ENCODE measurements at regions not wholly inside any gene's neighbourhood (a gene's known extent, or its start where the extent isn't known, plus 50 kb on each side); places are given as distances from the start of the nearest gene placed in this dataset.
"Not testable (repeated sequence)": the region's sequence is repeated elsewhere in the genome, so short reads cannot be mapped to it uniquely, and the experiment has no call there.

GRCh38 chr5:125413496-125414274 is 667.2 kb upstream of the ZNF608 start:
- DNase-seq (ENCODE audit: low read depth), result no peak

- no peak for DNase-seq (ENCODE audit: low read depth)
Observed at GRCh38 chr5:125415126-125415525, 668.7 kb upstream of the ZNF608 start.

GRCh38 chr5:125416055-125416454 is 669.6 kb upstream of the ZNF608 start:
- DNase-seq (ENCODE audit: low read depth), result no peak

- DNase-seq (ENCODE audit: low read depth), result no peak
Observed at GRCh38 chr5:125421006-125421405, 674.6 kb upstream of the ZNF608 start.

- no peak for DNase-seq (ENCODE audit: low read depth)
Observed at GRCh38 chr5:125422342-125422741, 675.9 kb upstream of the ZNF608 start.

- no peak for DNase-seq (ENCODE audit: low read depth)
Observed at GRCh38 chr5:125424402-125425141, 678.1 kb upstream of the ZNF608 start.

- no peak for DNase-seq (ENCODE audit: low read depth)
Observed at GRCh38 chr5:125429498-125429897, 683.1 kb upstream of the ZNF608 start.

GRCh38 chr5:125433457-125433856 is 687.0 kb upstream of the ZNF608 start:
- no peak for DNase-seq (ENCODE audit: low read depth)

- no peak for DNase-seq (ENCODE audit: low read depth)
Observed at GRCh38 chr5:125439243-125439642, 692.8 kb upstream of the ZNF608 start.

- DNase-seq (ENCODE audit: low read depth), result no peak
Observed at GRCh38 chr5:125440905-125441304, 694.5 kb upstream of the ZNF608 start.

- DNase-seq (ENCODE audit: low read depth), result peak; percentile 72
Observed at GRCh38 chr5:125446986-125447385, 700.5 kb upstream of the ZNF608 start.

GRCh38 chr5:125450771-125451170 is 704.3 kb upstream of the ZNF608 start:
- DNase-seq (ENCODE audit: low read depth), result peak; percentile 70

- no peak for DNase-seq (ENCODE audit: low read depth)
Observed at GRCh38 chr5:125451622-125452021, 705.2 kb upstream of the ZNF608 start.

- no peak for DNase-seq (ENCODE audit: low read depth)
Observed at GRCh38 chr5:125452991-125453390, 706.6 kb upstream of the ZNF608 start.

GRCh38 chr5:125455041-125455440 is 708.6 kb upstream of the ZNF608 start:
- DNase-seq (ENCODE audit: low read depth), result no peak

GRCh38 chr5:125456005-125456404 is 709.6 kb upstream of the ZNF608 start:
- not testable (repeated sequence) for DNase-seq (ENCODE audit: low read depth)

- DNase-seq (ENCODE audit: low read depth), result no peak
Observed at GRCh38 chr5:125457617-125458016, 711.2 kb upstream of the ZNF608 start.

- DNase-seq (ENCODE audit: low read depth), result not testable (repeated sequence)
Observed at GRCh38 chr5:125458949-125459348, 712.5 kb upstream of the ZNF608 start.

- DNase-seq (ENCODE audit: low read depth), result no peak
Observed at GRCh38 chr5:125461641-125462072, 715.2 kb upstream of the ZNF608 start.

- DNase-seq (ENCODE audit: low read depth), result no peak
Observed at GRCh38 chr5:125463466-125464092, 717.1 kb upstream of the ZNF608 start.

- no peak for DNase-seq (ENCODE audit: low read depth)
Observed at GRCh38 chr5:125464847-125465432, 718.5 kb upstream of the ZNF608 start.

GRCh38 chr5:125465703-125466102 is 719.3 kb upstream of the ZNF608 start:
- DNase-seq (ENCODE audit: low read depth), result no peak

GRCh38 chr5:125467222-125467621 is 720.8 kb upstream of the ZNF608 start:
- DNase-seq (ENCODE audit: low read depth), result no peak

All from fibroblast of the conjunctiva (primary cell).